ENCODE measurements at regions not wholly inside any gene's neighbourhood (a gene's known extent, or its start where the extent isn't known, plus 50 kb on each side); places are given as distances from the start of the nearest gene placed in this dataset.

DNA sequence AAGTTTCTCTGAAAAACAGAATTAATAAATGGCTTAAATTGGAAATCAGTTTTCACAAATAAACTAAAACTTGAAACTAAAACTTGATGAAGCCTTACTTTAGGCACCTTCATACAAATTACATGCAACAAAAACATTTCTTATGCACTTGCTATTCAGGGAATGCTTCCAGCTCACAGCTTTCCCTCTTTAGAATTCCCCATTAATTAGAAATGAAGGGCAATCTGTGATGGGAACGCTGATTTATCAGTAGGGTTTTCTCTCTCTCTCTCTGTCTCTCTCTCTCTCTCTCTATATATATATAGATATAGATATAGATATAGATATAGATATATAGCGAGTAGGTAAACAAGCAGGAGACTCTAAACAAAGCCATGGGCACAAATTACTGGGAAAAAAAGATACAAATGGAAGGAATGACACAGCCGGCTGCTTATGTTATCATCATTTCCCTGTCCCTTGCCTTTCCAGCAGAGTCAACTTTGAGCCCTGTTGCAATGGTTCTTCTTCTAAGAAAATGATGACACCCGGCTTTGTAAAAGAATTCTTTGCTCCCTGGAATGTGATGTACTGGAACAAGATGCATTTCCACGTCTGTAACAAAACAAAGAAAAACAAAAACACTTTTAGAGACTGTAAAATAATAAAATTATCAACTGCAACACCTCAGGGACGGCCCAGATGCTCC, 1121.6 kb upstream of the TMEM132C start:
- Histone ChIP-seq H3K27me3 (replicated peaks; ENCODE audit: control insufficient read depth, insufficient read depth, low read length) (no peaks in the 10 kb centered on the region), H3K4me3 (replicated peaks; ENCODE audit: low read depth, low read length) (no peak overlapping the region), H3K36me3 (ENCODE audit: control insufficient read depth, insufficient read depth, low read length) (no peaks in the 10 kb centered on the region)
- TF ChIP-seq, protein P1, sequence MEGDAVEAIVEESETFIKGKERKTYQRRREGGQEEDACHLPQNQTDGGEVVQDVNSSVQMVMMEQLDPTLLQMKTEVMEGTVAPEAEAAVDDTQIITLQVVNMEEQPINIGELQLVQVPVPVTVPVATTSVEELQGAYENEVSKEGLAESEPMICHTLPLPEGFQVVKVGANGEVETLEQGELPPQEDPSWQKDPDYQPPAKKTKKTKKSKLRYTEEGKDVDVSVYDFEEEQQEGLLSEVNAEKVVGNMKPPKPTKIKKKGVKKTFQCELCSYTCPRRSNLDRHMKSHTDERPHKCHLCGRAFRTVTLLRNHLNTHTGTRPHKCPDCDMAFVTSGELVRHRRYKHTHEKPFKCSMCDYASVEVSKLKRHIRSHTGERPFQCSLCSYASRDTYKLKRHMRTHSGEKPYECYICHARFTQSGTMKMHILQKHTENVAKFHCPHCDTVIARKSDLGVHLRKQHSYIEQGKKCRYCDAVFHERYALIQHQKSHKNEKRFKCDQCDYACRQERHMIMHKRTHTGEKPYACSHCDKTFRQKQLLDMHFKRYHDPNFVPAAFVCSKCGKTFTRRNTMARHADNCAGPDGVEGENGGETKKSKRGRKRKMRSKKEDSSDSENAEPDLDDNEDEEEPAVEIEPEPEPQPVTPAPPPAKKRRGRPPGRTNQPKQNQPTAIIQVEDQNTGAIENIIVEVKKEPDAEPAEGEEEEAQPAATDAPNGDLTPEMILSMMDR (IDR thresholded peaks at IDR 0.05; ENCODE audit: insufficient read depth, low read length, poor library complexity, severe bottlenecking): no peak
- DNase-seq (ENCODE audit: extremely low read depth, insufficient read length): no peak

GRCh38 chr12:127145929-127146789, 1120.8 kb upstream of the TMEM132C start:
- Histone ChIP-seq H3K4me3 (replicated peaks; ENCODE audit: low read depth, low read length) (no peak overlapping the region), H3K27me3 (replicated peaks; ENCODE audit: control insufficient read depth, insufficient read depth, low read length) (no peaks in the 10 kb centered on the region), H3K36me3 (ENCODE audit: control insufficient read depth, insufficient read depth, low read length) (no peaks in the 10 kb centered on the region)
- no peak for DNase-seq (ENCODE audit: extremely low read depth, insufficient read length)
- TF ChIP-seq, protein P1 (IDR thresholded peaks at IDR 0.05; ENCODE audit: insufficient read depth, low read length, poor library complexity, severe bottlenecking): no peak

DNA sequence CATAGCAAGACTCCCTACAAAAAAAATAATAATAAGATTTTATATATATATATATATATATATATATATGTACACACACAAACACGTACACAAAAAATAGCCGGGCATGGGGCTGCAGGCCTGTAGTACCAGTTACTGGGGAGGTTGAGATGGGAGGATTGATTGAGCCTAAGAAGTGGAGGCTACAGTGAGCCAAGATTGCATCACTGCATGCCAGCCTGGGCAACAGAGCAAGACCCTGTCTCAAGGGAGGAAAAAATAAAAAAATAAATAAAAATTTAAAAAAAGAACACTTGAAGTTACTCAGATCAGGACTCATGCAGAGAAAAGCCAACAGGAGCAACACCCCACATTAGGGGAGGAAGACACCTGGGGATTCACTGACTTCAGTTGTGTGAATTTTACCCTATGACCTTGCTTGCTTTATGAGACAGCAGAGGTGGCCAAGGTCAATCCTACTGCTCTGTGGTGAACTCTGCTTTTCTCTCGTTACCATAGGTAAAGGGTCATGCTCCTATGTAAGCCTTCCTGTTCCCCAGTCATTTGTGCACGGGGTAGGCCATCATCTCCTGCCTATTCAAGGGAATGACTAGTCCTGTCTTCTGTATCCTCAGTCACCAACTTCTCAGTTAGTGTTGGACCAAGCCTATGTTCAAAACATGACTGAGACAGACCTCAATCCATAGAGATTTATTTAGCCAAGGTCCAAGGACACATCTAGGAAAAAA, 1119.8 kb upstream of the TMEM132C start:
- H3K36me3 ChIP-seq (ENCODE audit: control insufficient read depth, insufficient read depth, low read length): no peaks in the 10 kb centered on the region
- TF ChIP-seq, protein P1 (IDR thresholded peaks at IDR 0.05; ENCODE audit: insufficient read depth, low read length, poor library complexity, severe bottlenecking): no peak
- no peak for DNase-seq (ENCODE audit: extremely low read depth, insufficient read length)
- H3K4me3 ChIP-seq (replicated peaks; ENCODE audit: low read depth, low read length): no peak overlapping the region
- no peaks in the 10 kb centered on the region for H3K27me3 ChIP-seq (replicated peaks; ENCODE audit: control insufficient read depth, insufficient read depth, low read length)

GRCh38 chr12:127147724-127148123, 1119.2 kb upstream of the TMEM132C start:
- Histone ChIP-seq H3K36me3 (ENCODE audit: control insufficient read depth, insufficient read depth, low read length) (no peaks in the 10 kb centered on the region), H3K27me3 (replicated peaks; ENCODE audit: control insufficient read depth, insufficient read depth, low read length) (no peaks in the 10 kb centered on the region), H3K4me3 (replicated peaks; ENCODE audit: low read depth, low read length) (no peak overlapping the region)
- DNase-seq (ENCODE audit: extremely low read depth, insufficient read length): no peak
- TF ChIP-seq, protein P1 (IDR thresholded peaks at IDR 0.05; ENCODE audit: insufficient read depth, low read length, poor library complexity, severe bottlenecking): no peak

- no peaks in the 10 kb centered on the region for H3K27me3 ChIP-seq (replicated peaks; ENCODE audit: control insufficient read depth, insufficient read depth, low read length)
- no peak for DNase-seq (ENCODE audit: extremely low read depth, insufficient read length)
- TF ChIP-seq, protein P1 (IDR thresholded peaks at IDR 0.05; ENCODE audit: insufficient read depth, low read length, poor library complexity, severe bottlenecking): no peak
- H3K36me3 ChIP-seq (ENCODE audit: control insufficient read depth, insufficient read depth, low read length): no peaks in the 10 kb centered on the region
- no peak overlapping the region for H3K4me3 ChIP-seq (replicated peaks; ENCODE audit: low read depth, low read length)
These were observed 1118.7 kb upstream of the TMEM132C start for GRCh38 chr12:127148318-127148717.

All from GM06990 (cell line).